GM19351 (cell line): ENCODE measurements at regions not wholly inside any gene's neighbourhood (a gene's known extent, or its start where the extent isn't known, plus 50 kb on each side); places are given as distances from the start of the nearest gene placed in this dataset.

Experiments used
- ATAC-seq: cut with Tn5 transposase; IDR thresholded peaks from one replicate; pipeline ENCODE4 v1.9.1; 2021; ENCODE audit warnings: mild to moderate bottlenecking, moderate library complexity; ENCODE audit not compliant: unreplicated experiment

- ATAC-seq, result no peak
These were observed 182.1 kb upstream of the ADAMTS5 start for GRCh38 chr21:27149034-27149433.

- no peak for ATAC-seq
These were observed 179.4 kb upstream of the ADAMTS5 start for GRCh38 chr21:27146268-27146667.

GRCh38 chr21:27145134-27145798, 178.4 kb upstream of the ADAMTS5 start:
- no peak for ATAC-seq

GRCh38 chr21:27143476-27143875, 176.6 kb upstream of the ADAMTS5 start:
- ATAC-seq, result no peak

- ATAC-seq, result no peak
These were observed 172.6 kb upstream of the ADAMTS5 start for GRCh38 chr21:27139526-27139925.

- ATAC-seq, result no peak
These were observed 167.6 kb upstream of the ADAMTS5 start for GRCh38 chr21:27134516-27134915.

- no peak for ATAC-seq
These were observed 165.4 kb upstream of the ADAMTS5 start for GRCh38 chr21:27132266-27132665.

GRCh38 chr21:27130154-27130553, 163.3 kb upstream of the ADAMTS5 start:
- ATAC-seq, result no peak

- ATAC-seq, result no peak
These were observed 162.8 kb upstream of the ADAMTS5 start for GRCh38 chr21:27129694-27130093.

- no peak for ATAC-seq
These were observed 162.3 kb upstream of the ADAMTS5 start for GRCh38 chr21:27129215-27129614.

- ATAC-seq, result no peak
These were observed 159.3 kb upstream of the ADAMTS5 start for GRCh38 chr21:27126140-27126539.

GRCh38 chr21:27122686-27123085, 155.8 kb upstream of the ADAMTS5 start:
- no peak for ATAC-seq

GRCh38 chr21:27114111-27114510, 147.2 kb upstream of the ADAMTS5 start:
- ATAC-seq, result no peak

GRCh38 chr21:27112186-27112585, 145.3 kb upstream of the ADAMTS5 start:
- ATAC-seq, result no peak

GRCh38 chr21:27110956-27111355, 144.1 kb upstream of the ADAMTS5 start:
- no peak for ATAC-seq

- ATAC-seq, result no peak
These were observed 141.8 kb upstream of the ADAMTS5 start for GRCh38 chr21:27108701-27109100.

GRCh38 chr21:27108228-27108627, 141.3 kb upstream of the ADAMTS5 start:
- no peak for ATAC-seq

- ATAC-seq, result no peak
These were observed 138.1 kb upstream of the ADAMTS5 start for GRCh38 chr21:27104846-27105431.

- no peak for ATAC-seq
These were observed 136.9 kb upstream of the ADAMTS5 start for GRCh38 chr21:27103768-27104167.

GRCh38 chr21:27101523-27101922, 134.6 kb upstream of the ADAMTS5 start:
- no peak for ATAC-seq

- no peak for ATAC-seq
These were observed 127.5 kb upstream of the ADAMTS5 start for GRCh38 chr21:27094184-27094948.

- no peak for ATAC-seq
These were observed 119.7 kb upstream of the ADAMTS5 start for GRCh38 chr21:27086630-27087029.
